IMR-90 (cell line): ENCODE measurements at regions not wholly inside any gene's neighbourhood (a gene's known extent, or its start where the extent isn't known, plus 50 kb on each side); places are given as distances from the start of the nearest gene placed in this dataset.

Source experiments
- ATAC-seq: fragments of 200-7000 bp; cut with Tn5 transposase; 2 replicates; pipeline ENCODE4 v1.9.1; 2020; ENCODE audit warnings: low read depth, mild to moderate bottlenecking, moderate library complexity
- BruUV-seq: library from RNA; stranded (reverse); fragments of 400-500 nt; replicated peaks from 2 replicates; lab custom pipeline; 2021; lab: Mats Ljungman, UMichigan
- CTCF ChIA-PET: fragments of 300-600 bp; formaldehyde crosslinking; extraction: SDS; loops from one replicate; lab custom pipeline; 2021; ENCODE audit warnings: antibody characterized with exemption; lab: Yijun Ruan, JAX
- POLR2A ChIA-PET: fragments of 300-600 bp; sonication (Branson Sonifier 250); formaldehyde crosslinking; loops from one replicate; lab custom pipeline; 2022; ENCODE audit warnings: antibody characterized with exemption; ENCODE audit not compliant: unreplicated experiment; lab: Charles Lee
- DNase-seq: peaks from one replicate; pipeline ENCODE4 v3.0.0; 2013
- H2AFZ ChIP-seq: replicated peaks from 2 replicates; pipeline ENCODE3; 2013; ENCODE audit warnings: low read length, mild to moderate bottlenecking; ENCODE audit not compliant: poor library complexity
- H2AK5ac ChIP-seq: 2 replicates; pipeline ENCODE4 v1.6.1; 2013; ENCODE audit warnings: low read depth, low read length, inconsistent platforms
- H2AK9ac ChIP-seq: replicated peaks from 2 replicates; pipeline ENCODE3; 2013; ENCODE audit warnings: mild to moderate bottlenecking, low read depth, low read length, moderate library complexity; ENCODE audit not compliant: poor library complexity
- H2BK120ac ChIP-seq: 2 replicates; pipeline ENCODE4 v1.6.1; 2013; ENCODE audit warnings: low read depth, low read length, inconsistent platforms
- H2BK15ac ChIP-seq: 3 replicates; pipeline ENCODE4 v1.6.1; 2013; ENCODE audit warnings: low read depth, low read length, inconsistent platforms
- H2BK20ac ChIP-seq: 2 replicates; pipeline ENCODE4 v1.6.1; 2013; ENCODE audit warnings: low read depth, mild to moderate bottlenecking, inconsistent platforms, low read length, moderate library complexity
- H2BK5ac ChIP-seq: 2 replicates; pipeline ENCODE4 v1.6.1; 2013; ENCODE audit warnings: mild to moderate bottlenecking, low read depth, low read length, inconsistent platforms; ENCODE audit not compliant: poor library complexity, severe bottlenecking
- H3K14ac ChIP-seq: replicated peaks from 2 replicates; pipeline ENCODE4 v1.6.1; 2013; ENCODE audit warnings: low read depth, low read length, inconsistent platforms
- H3K18ac ChIP-seq: 2 replicates; pipeline ENCODE4 v1.6.1; 2013; ENCODE audit warnings: low read depth, low read length, control low read depth
- H3K23ac ChIP-seq: 2 replicates; pipeline ENCODE4 v1.6.1; 2013; ENCODE audit warnings: low read depth, low read length, inconsistent platforms
- H3K27ac ChIP-seq: 2 replicates; pipeline ENCODE4 v1.5.1; 2013; ENCODE audit warnings: mild to moderate bottlenecking, control low read depth, low read length; ENCODE audit not compliant: insufficient read depth
- H3K27me3 ChIP-seq: 2 replicates; pipeline ENCODE4 v1.6.1; 2013; ENCODE audit warnings: low read length; ENCODE audit not compliant: control insufficient read depth, insufficient read depth
- H3K36me3 ChIP-seq: 2 replicates; pipeline ENCODE4 v1.6.1; 2013; ENCODE audit warnings: low read length, mixed read lengths; ENCODE audit not compliant: control insufficient read depth, insufficient read depth
- H3K4ac ChIP-seq: 2 replicates; pipeline ENCODE4 v1.6.1; 2013; ENCODE audit warnings: low read depth, low read length, inconsistent platforms
- H3K4me1 ChIP-seq: 2 replicates; pipeline ENCODE4 v1.6.1; 2013; ENCODE audit warnings: low read length, mixed read lengths; ENCODE audit not compliant: control insufficient read depth, insufficient read depth
- H3K4me2 ChIP-seq: 2 replicates; pipeline ENCODE4 v1.6.1; 2013; ENCODE audit warnings: low read depth, mild to moderate bottlenecking, control low read depth, low read length, moderate library complexity
- H3K4me3 ChIP-seq: 2 replicates; pipeline ENCODE4 v1.5.1; 2013; ENCODE audit warnings: low read depth, mild to moderate bottlenecking, control low read depth, low read length, moderate library complexity; ENCODE audit not compliant: insufficient read depth
- H3K56ac ChIP-seq: 2 replicates; pipeline ENCODE4 v1.6.1; 2013; ENCODE audit warnings: low read length, inconsistent platforms; ENCODE audit not compliant: insufficient read depth; ENCODE audit errors: extremely low read depth
- H3K79me1 ChIP-seq, 2 experiments: 2 replicates each; pipeline ENCODE4 v1.6.1; 2013; ENCODE audit warnings: low read length in 2 of 2, inconsistent platforms in 1 of 2, low read depth in 1 of 2
- H3K9ac ChIP-seq: 2 replicates; pipeline ENCODE4 v1.6.1; 2013; ENCODE audit warnings: low read depth, low read length, control low read depth
- H3K9me1 ChIP-seq: 2 replicates; pipeline ENCODE4 v1.6.1; 2013; ENCODE audit warnings: low read length, inconsistent platforms; ENCODE audit not compliant: insufficient read depth
- H3K9me3 ChIP-seq: 2 replicates; pipeline ENCODE4 v1.6.1; 2013; ENCODE audit warnings: low read length; ENCODE audit not compliant: control insufficient read depth, insufficient read depth
- H4K20me1 ChIP-seq: 2 replicates; pipeline ENCODE4 v1.6.1; 2013; ENCODE audit warnings: low read length, inconsistent platforms; ENCODE audit not compliant: insufficient read depth
- H4K5ac ChIP-seq: 2 replicates; pipeline ENCODE4 v1.6.1; 2013; ENCODE audit warnings: mild to moderate bottlenecking, low read depth, low read length, control low read depth
- H4K8ac ChIP-seq, 2 experiments: 2 replicates each; pipeline ENCODE4 v1.6.1; 2013; ENCODE audit warnings: low read depth in 2 of 2, low read length in 2 of 2, control low read depth in 1 of 2, inconsistent platforms in 1 of 2
- H4K91ac ChIP-seq: 2 replicates; pipeline ENCODE4 v1.6.1; 2013; ENCODE audit warnings: low read depth, low read length, inconsistent platforms; ENCODE audit not compliant: insufficient read depth
- BHLHE40 ChIP-seq: fragments of 150-350 bp; IDR thresholded peaks from 2 replicates; pipeline ENCODE4 v1.6.1; 2016; ENCODE audit warnings: mild to moderate bottlenecking, low read depth, low read length
- CEBPB ChIP-seq: IDR thresholded peaks from 2 replicates; pipeline ENCODE4 v1.6.1; 2012; ENCODE audit warnings: low read depth, low read length, improper control_type of control experiment
- CHD1 ChIP-seq: IDR thresholded peaks from 2 replicates; pipeline ENCODE4 v1.6.1; 2012; ENCODE audit warnings: low read depth, low read length, improper control_type of control experiment
- FOS ChIP-seq: fragments of 150-350 bp; IDR thresholded peaks from 2 replicates; pipeline ENCODE4 v1.6.1; 2016; ENCODE audit warnings: low read depth, low read length
- MAFK ChIP-seq: IDR thresholded peaks from 2 replicates; pipeline ENCODE4 v1.6.1; 2012; ENCODE audit warnings: low read depth, low read length, improper control_type of control experiment
- MAZ ChIP-seq: IDR thresholded peaks from 2 replicates; pipeline ENCODE4 v1.6.1; 2012; ENCODE audit warnings: low read depth, mild to moderate bottlenecking, low read length, improper control_type of control experiment, moderate library complexity, borderline replicate concordance
- MXI1 ChIP-seq: IDR thresholded peaks from 2 replicates; pipeline ENCODE4 v1.6.1; 2012; ENCODE audit warnings: low read depth, mild to moderate bottlenecking, low read length, moderate library complexity, borderline replicate concordance
- NFE2L2 ChIP-seq: fragments of 150-350 bp; IDR thresholded peaks from 2 replicates; pipeline ENCODE4 v1.6.1; 2016; ENCODE audit warnings: low read depth, mild to moderate bottlenecking, low read length
- POLR2A ChIP-seq: IDR thresholded peaks from 2 replicates; pipeline ENCODE4 v1.6.1; 2012; ENCODE audit warnings: mild to moderate bottlenecking, low read depth, low read length
- RAD21 ChIP-seq: IDR thresholded peaks from 2 replicates; pipeline ENCODE4 v1.6.1; 2012; ENCODE audit warnings: low read length, improper control_type of control experiment
- RCOR1 ChIP-seq: IDR thresholded peaks from 2 replicates; pipeline ENCODE4 v1.6.1; 2012; ENCODE audit warnings: mild to moderate bottlenecking, low read length, improper control_type of control experiment; ENCODE audit not compliant: insufficient replicate concordance
- RFX5 ChIP-seq: IDR thresholded peaks from 2 replicates; pipeline ENCODE4 v1.8.0; 2012; ENCODE audit warnings: low read depth, mild to moderate bottlenecking, low read length, moderate library complexity
- SMC3 ChIP-seq: fragments of 150-350 bp; IDR thresholded peaks from 2 replicates; pipeline ENCODE4 v1.6.1; 2016; ENCODE audit warnings: low read depth, mild to moderate bottlenecking, antibody characterized with exemption, low read length, moderate library complexity
- dilution Hi-C: fragments of 300-500 bp; cut with HindIII; formaldehyde crosslinking; loops from one replicate; pipeline ENCODE4 v1.14.3; 2018; ENCODE audit warnings: low sequenced_read_pairs; ENCODE audit not compliant: unreplicated experiment
- in situ Hi-C: fragments of 300-500 bp; cut with MboI; formaldehyde crosslinking; loops from 3 replicates; pipeline ENCODE4 v1.14.3; 2019; ENCODE audit warnings: low sequenced_read_pairs, inconsistent platforms, mixed read lengths
- intact Hi-C: fragments of 100-400 bp; cut with micrococcal nuclease; formaldehyde crosslinking; loops from 2 replicates; pipeline ENCODE4 v1.10.0; 2022
- TF ChIP-seq, protein P1 (sequence below): fragments of 150-350 bp; IDR thresholded peaks from 2 replicates; pipeline ENCODE4 v1.6.1; 2016; ENCODE audit warnings: low read depth, mild to moderate bottlenecking, low read length, moderate library complexity, borderline replicate concordance
- TF ChIP-seq, protein P2 (sequence below): fragments of 150-350 bp; IDR thresholded peaks from 2 replicates; pipeline ENCODE4 v1.6.1; 2017; ENCODE audit warnings: mild to moderate bottlenecking, antibody characterized with exemption, low read length, low read depth
- TF ChIP-seq, protein P3 (sequence below): conservative IDR thresholded peaks from 2 replicates; pipeline ENCODE4 v1.5.1; 2012; ENCODE audit warnings: mild to moderate bottlenecking, low read depth, low read length, improper control_type of control experiment

DNA sequence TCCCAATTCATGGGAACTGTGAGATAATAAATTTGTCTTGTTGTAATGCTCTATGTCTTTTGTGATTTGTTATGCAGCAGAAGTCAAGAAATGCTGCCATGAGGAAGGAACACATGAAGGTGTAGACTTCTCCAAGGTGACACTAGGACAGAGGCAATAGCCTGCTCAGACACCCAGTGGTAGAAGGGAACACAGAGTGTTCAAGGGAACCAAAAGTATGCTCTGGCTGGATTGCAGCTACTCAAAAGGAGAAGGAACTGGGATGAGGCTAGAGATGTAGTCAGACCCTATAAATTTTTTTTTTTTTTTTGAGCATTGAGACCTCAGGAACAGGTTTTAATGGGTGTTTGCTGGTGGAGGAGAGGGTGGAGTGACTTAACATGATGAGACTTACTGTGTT, 232.5 kb downstream of the PARP8 start:
- Histone ChIP-seq H3K4ac (no peak overlapping the region), H4K91ac (no peak overlapping the region), H3K4me2 (no peak overlapping the region), H3K23ac (no peak overlapping the region), H3K27ac (no peak overlapping the region), H2BK120ac (no peak overlapping the region), H4K5ac (no peak overlapping the region), H3K18ac (no peak overlapping the region), H2AFZ (no peak overlapping the region), H2AK5ac (no peak overlapping the region), H3K9ac (no peak overlapping the region), H3K9me1 (no peaks in the 10 kb centered on the region), H2AK9ac (no peak overlapping the region), H4K20me1 (no peaks in the 10 kb centered on the region), H3K36me3 (no peaks in the 10 kb centered on the region), H3K9me3 (no peaks in the 10 kb centered on the region), H2BK15ac (no peak overlapping the region), H2BK5ac (no peak overlapping the region), H3K4me3 (no peak overlapping the region), H3K27me3 (no peaks in the 10 kb centered on the region), H3K56ac (no peak overlapping the region), H3K79me1 (no peaks in the 10 kb centered on the region), H3K4me1 (no peaks in the 10 kb centered on the region), H4K8ac (no peak overlapping the region), H3K14ac (no peak overlapping the region), H2BK20ac (no peak overlapping the region)
- no peak for DNase-seq
- in situ Hi-C loops (no loop called here), dilution Hi-C loops (no loop called here), intact Hi-C loops (no loop called here)
- no TSS peak for BruUV-seq
- TF ChIP-seq POLR2A (no peak), SMC3 (no peak), RAD21 (no peak), CEBPB (no peak), MXI1 (no peak), CHD1 (no peak), RCOR1 (no peak), NFE2L2 (no peak), BHLHE40 (no peak), MAZ (no peak), MAFK (no peak), RFX5 (no peak), FOS (no peak)
- TF ChIP-seq, protein P1, sequence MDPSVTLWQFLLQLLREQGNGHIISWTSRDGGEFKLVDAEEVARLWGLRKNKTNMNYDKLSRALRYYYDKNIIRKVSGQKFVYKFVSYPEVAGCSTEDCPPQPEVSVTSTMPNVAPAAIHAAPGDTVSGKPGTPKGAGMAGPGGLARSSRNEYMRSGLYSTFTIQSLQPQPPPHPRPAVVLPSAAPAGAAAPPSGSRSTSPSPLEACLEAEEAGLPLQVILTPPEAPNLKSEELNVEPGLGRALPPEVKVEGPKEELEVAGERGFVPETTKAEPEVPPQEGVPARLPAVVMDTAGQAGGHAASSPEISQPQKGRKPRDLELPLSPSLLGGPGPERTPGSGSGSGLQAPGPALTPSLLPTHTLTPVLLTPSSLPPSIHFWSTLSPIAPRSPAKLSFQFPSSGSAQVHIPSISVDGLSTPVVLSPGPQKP, result no peak
- TF ChIP-seq, protein P2, sequence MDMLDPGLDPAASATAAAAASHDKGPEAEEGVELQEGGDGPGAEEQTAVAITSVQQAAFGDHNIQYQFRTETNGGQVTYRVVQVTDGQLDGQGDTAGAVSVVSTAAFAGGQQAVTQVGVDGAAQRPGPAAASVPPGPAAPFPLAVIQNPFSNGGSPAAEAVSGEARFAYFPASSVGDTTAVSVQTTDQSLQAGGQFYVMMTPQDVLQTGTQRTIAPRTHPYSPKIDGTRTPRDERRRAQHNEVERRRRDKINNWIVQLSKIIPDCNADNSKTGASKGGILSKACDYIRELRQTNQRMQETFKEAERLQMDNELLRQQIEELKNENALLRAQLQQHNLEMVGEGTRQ, result no peak
- TF ChIP-seq, protein P3, sequence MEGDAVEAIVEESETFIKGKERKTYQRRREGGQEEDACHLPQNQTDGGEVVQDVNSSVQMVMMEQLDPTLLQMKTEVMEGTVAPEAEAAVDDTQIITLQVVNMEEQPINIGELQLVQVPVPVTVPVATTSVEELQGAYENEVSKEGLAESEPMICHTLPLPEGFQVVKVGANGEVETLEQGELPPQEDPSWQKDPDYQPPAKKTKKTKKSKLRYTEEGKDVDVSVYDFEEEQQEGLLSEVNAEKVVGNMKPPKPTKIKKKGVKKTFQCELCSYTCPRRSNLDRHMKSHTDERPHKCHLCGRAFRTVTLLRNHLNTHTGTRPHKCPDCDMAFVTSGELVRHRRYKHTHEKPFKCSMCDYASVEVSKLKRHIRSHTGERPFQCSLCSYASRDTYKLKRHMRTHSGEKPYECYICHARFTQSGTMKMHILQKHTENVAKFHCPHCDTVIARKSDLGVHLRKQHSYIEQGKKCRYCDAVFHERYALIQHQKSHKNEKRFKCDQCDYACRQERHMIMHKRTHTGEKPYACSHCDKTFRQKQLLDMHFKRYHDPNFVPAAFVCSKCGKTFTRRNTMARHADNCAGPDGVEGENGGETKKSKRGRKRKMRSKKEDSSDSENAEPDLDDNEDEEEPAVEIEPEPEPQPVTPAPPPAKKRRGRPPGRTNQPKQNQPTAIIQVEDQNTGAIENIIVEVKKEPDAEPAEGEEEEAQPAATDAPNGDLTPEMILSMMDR, result no peak
- ChIA-PET CTCF (no interaction called here), POLR2A (no interaction called here)
- no peak for ATAC-seq
